ENCODE measurements at regions not wholly inside any gene's neighbourhood (a gene's known extent, or its start where the extent isn't known, plus 50 kb on each side); places are given as distances from the start of the nearest gene placed in this dataset.

DNA sequence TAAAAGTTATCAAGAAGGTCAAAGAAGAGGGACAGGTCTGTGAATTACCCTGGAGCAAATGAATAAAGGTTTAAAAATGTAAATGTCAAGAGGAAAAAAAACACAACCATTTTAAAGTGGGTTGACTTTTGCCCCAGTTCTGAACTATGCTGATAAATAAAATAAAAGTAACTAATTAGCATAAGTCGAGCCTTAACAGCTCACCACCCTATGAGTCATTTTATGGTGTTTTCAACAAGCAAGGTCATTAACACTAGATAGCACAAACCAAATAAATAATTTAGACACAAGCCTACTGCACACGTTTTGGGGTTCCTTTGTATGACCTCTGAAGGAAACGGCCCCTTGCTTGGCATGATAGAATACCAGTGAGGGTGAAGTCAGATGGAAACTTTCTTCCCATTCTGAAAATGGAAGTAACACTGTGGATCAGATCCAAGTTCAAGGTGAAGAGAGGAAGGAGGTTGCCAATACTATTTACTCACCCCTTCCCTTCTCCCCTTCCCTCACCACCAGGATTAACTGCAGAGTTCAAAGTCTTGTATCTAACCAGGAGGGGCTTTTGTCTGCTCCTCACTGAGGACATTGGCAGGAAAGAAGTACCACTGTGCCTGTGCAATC lies 380.0 kb upstream of the ACVR2A start:
- Mint-ChIP-seq H3K4me3 (no peak overlapping the region), H3K4me1 (ENCODE audit: low read depth) (no peaks in the 10 kb centered on the region), H3K27ac (no peak overlapping the region), H3K36me3 (no peaks in the 10 kb centered on the region), H3K9me3 (ENCODE audit: low read depth) (no peaks in the 10 kb centered on the region), H3K27me3 (no peaks in the 10 kb centered on the region)

DNA sequence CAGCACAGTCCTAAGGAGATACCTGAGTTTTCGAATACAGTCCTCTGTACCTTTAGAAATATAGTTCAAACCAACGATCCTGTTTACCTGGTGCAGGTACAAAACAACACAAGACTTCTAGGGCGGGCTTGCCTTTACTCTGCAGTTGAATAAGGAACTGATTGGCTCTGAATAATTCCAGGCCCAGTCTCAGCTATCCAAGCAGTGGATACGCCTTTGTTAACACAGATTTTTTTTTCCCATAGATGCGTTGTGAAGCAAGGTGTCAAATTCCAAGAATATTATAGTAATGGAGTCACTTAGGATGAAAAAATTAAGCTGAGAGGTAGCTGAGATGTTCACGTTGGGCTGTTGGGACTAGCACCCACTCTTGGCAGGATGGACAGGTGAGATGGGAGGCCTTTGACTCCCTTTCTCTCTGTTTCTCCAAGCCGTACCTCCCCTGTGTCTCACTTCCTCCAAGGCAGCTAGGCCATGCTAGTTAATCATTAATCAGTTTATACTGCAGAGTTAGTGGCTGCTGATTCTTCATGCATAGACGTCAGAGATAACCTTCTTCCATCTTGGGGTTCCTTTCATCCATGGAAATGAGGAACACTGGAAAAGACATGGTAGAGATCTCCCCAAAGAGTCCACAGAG lies 380.8 kb upstream of the ACVR2A start:
- no peaks in the 10 kb centered on the region for H3K9me3 Mint-ChIP-seq (ENCODE audit: low read depth)
- no peaks in the 10 kb centered on the region for H3K27me3 Mint-ChIP-seq
- H3K36me3 Mint-ChIP-seq: no peaks in the 10 kb centered on the region
- no peaks in the 10 kb centered on the region for H3K4me1 Mint-ChIP-seq (ENCODE audit: low read depth)
- no peak overlapping the region for H3K27ac Mint-ChIP-seq
- H3K4me3 Mint-ChIP-seq: no peak overlapping the region

- Mint-ChIP-seq H3K27ac (no peak overlapping the region), H3K36me3 (no peaks in the 10 kb centered on the region), H3K9me3 (ENCODE audit: low read depth) (no peaks in the 10 kb centered on the region), H3K4me3 (no peak overlapping the region), H3K27me3 (no peaks in the 10 kb centered on the region), H3K4me1 (ENCODE audit: low read depth) (no peaks in the 10 kb centered on the region)
Observed at GRCh38 chr2:147460155-147460554, 384.7 kb upstream of the ACVR2A start.

DNA sequence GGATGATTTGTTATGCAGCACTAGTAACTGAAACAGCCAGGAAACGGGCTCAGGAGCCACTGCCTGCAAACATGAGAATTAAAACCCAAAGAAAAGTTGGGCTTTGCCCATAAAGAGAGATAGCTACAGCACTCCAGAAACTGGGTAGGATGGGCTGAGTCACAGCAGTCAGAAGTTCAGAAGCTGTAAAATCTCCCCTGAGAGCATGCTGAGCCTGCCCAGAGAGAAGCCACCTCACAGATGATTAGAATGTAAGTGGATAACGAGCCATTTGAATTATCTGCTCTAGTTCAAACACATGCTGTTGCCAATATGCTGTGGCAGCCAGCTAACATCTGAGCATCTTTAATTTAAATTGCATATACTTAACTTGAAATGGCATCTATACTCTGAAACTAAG lies 388.1 kb upstream of the ACVR2A start:
- no peaks in the 10 kb centered on the region for H3K4me1 Mint-ChIP-seq (ENCODE audit: low read depth)
- no peaks in the 10 kb centered on the region for H3K36me3 Mint-ChIP-seq
- no peaks in the 10 kb centered on the region for H3K27me3 Mint-ChIP-seq
- no peak overlapping the region for H3K4me3 Mint-ChIP-seq
- no peaks in the 10 kb centered on the region for H3K9me3 Mint-ChIP-seq (ENCODE audit: low read depth)
- H3K27ac Mint-ChIP-seq: no peak overlapping the region

- Mint-ChIP-seq H3K4me3 (no peak overlapping the region), H3K27me3 (no peaks in the 10 kb centered on the region), H3K9me3 (ENCODE audit: low read depth) (no peaks in the 10 kb centered on the region), H3K4me1 (ENCODE audit: low read depth) (peaks cover 3% of the 10 kb centered on the region), H3K36me3 (no peaks in the 10 kb centered on the region), H3K27ac (no peak overlapping the region)
Observed at GRCh38 chr2:147451902-147452515, 392.8 kb upstream of the ACVR2A start.

DNA sequence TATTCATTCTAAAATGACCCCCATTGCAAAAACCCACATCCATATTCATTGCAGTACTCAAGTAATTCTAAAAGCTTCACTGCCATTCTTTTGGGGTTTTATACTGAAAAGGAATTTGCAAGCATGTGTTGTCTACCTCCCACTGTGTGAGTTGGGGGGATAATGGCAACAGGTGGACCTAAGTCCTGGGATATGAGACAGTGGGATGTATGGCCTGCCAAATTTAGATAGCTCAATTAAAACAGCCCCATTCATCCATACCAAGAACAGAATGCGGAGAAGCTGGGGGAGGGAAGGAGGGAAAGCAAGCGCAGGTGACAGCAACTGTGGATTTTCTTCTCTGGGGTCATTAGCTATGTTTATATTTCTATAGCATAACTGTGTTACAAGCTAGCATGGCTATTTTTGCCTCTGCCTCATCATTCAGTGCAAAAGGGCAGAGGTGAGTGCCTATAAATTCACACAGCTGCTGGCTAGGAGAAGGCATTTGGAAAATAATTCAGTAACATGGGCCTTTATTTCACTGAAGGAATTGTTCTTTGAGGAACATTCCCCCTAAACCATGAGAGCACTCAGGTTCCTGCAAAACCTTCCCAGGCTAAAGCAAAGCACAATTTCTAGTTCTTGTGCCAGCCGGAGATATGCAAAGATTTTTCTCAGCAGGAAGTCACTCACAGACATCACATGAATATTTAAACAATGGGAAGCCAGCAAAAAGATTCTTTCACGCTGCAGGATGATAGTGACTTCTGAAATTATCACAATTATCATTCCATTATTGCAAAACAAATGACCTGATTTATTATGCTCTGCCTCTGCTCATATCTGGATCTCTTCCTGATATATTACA lies 393.9 kb upstream of the ACVR2A start:
- Mint-ChIP-seq H3K4me1 (ENCODE audit: low read depth) (peaks cover 3% of the 10 kb centered on the region), H3K27me3 (no peaks in the 10 kb centered on the region)

GRCh38 chr2:147449323-147449991 lies 395.4 kb upstream of the ACVR2A start:
- Mint-ChIP-seq H3K9me3 (ENCODE audit: low read depth) (no peaks in the 10 kb centered on the region), H3K27me3 (no peaks in the 10 kb centered on the region), H3K36me3 (peaks cover 4% of the 10 kb centered on the region), H3K27ac (no peak overlapping the region), H3K4me3 (no peak overlapping the region), H3K4me1 (ENCODE audit: low read depth) (peaks cover 3% of the 10 kb centered on the region)

More for the DNA sequence above, 393.9 kb upstream of the ACVR2A start:
- Mint-ChIP-seq H3K9me3 (ENCODE audit: low read depth) (no peaks in the 10 kb centered on the region), H3K36me3 (peaks cover 2% of the 10 kb centered on the region), H3K4me3 (no peak overlapping the region), H3K27ac (no peak overlapping the region)

- H3K9me3 Mint-ChIP-seq (ENCODE audit: low read depth): no peaks in the 10 kb centered on the region
Observed at GRCh38 chr2:147442816-147443215, 402.0 kb upstream of the ACVR2A start.

GRCh38 chr2:147441182-147441581 lies 403.6 kb upstream of the ACVR2A start:
- Mint-ChIP-seq H3K27ac (no peak overlapping the region), H3K4me1 (ENCODE audit: low read depth) (no peaks in the 10 kb centered on the region), H3K9me3 (ENCODE audit: low read depth) (no peaks in the 10 kb centered on the region), H3K36me3 (peaks cover 2% of the 10 kb centered on the region), H3K27me3 (no peaks in the 10 kb centered on the region), H3K4me3 (no peak overlapping the region)

More at GRCh38 chr2:147442816-147443215, 402.0 kb upstream of the ACVR2A start:
- Mint-ChIP-seq H3K4me3 (no peak overlapping the region), H3K36me3 (peaks cover 4% of the 10 kb centered on the region), H3K4me1 (ENCODE audit: low read depth) (no peaks in the 10 kb centered on the region), H3K27ac (no peak overlapping the region), H3K27me3 (no peaks in the 10 kb centered on the region)

GRCh38 chr2:147440734-147441133 lies 404.1 kb upstream of the ACVR2A start:
- Mint-ChIP-seq H3K9me3 (ENCODE audit: low read depth) (no peaks in the 10 kb centered on the region), H3K36me3 (peaks cover 2% of the 10 kb centered on the region), H3K4me1 (ENCODE audit: low read depth) (no peaks in the 10 kb centered on the region), H3K27me3 (no peaks in the 10 kb centered on the region), H3K4me3 (no peak overlapping the region), H3K27ac (no peak overlapping the region)

DNA sequence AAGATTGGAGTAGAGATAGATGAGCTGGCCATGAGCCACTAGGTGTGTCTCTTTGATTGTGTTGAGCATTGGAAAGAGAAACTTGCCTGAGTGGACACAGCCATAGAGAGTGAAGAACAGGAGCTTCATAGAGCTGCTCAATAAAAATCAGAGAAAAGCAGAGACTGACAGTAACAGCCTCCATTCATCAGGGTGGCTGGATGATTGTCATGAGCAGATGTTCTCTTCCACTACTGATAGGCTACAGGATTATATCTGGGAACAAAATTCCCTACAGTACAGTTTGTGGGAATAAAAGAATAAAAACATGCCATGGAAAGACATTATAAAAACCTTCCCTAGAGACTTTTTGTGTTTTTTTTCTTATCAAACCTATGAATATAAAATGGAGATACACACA lies 404.8 kb upstream of the ACVR2A start:
- Mint-ChIP-seq H3K36me3 (no peaks in the 10 kb centered on the region), H3K9me3 (ENCODE audit: low read depth) (no peaks in the 10 kb centered on the region)

DNA sequence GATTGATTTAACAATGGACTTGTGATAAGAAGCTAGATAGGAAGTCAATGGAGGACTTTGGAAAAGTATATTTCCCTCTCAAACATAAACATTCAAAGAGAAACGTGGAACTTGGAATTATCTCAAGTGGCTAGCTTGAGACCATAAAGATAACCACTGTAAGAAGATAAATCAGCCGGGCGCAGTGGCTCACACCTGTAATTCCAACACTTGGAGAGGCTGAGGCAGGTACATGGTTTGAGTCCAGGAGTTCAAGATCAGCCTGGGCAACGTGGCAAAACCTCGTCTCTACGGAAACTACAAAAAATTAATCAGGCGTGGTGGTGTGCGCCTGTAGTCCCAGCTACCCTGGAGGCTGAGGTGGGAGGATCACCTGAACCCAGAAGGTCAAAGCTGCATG lies 405.9 kb upstream of the ACVR2A start:
- H3K4me1 Mint-ChIP-seq (ENCODE audit: low read depth): no peaks in the 10 kb centered on the region
- no peaks in the 10 kb centered on the region for H3K36me3 Mint-ChIP-seq
- no peak overlapping the region for H3K4me3 Mint-ChIP-seq
- no peak overlapping the region for H3K27ac Mint-ChIP-seq
- H3K27me3 Mint-ChIP-seq: no peaks in the 10 kb centered on the region
- H3K9me3 Mint-ChIP-seq (ENCODE audit: low read depth): no peaks in the 10 kb centered on the region

More for the DNA sequence above, 404.8 kb upstream of the ACVR2A start:
- H3K4me1 Mint-ChIP-seq (ENCODE audit: low read depth): no peaks in the 10 kb centered on the region
- no peak overlapping the region for H3K27ac Mint-ChIP-seq
- H3K4me3 Mint-ChIP-seq: no peak overlapping the region
- no peaks in the 10 kb centered on the region for H3K27me3 Mint-ChIP-seq

DNA sequence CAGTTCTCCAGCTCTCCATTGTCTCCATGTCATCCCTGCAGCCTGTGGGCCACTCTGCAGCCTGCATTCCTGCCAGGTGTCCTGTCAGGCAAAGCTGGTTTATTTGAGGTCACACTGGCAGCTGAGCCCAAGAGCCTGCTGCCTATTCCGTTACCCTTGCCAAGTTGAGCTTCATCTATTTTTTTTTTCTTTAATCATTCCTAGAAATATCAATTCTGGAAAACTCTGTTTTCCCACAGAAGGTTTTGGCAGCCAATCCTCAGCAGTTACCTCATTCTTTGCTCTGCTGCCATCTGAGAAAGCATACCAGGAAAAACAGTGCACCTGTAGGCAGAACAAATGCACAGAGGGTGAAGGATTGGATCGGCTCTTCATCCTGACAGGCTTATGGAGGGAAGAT lies 411.0 kb upstream of the ACVR2A start:
- H3K4me1 Mint-ChIP-seq (ENCODE audit: low read depth): no peaks in the 10 kb centered on the region
- no peaks in the 10 kb centered on the region for H3K36me3 Mint-ChIP-seq
- no peaks in the 10 kb centered on the region for H3K27me3 Mint-ChIP-seq
- H3K27ac Mint-ChIP-seq: no peak overlapping the region
- H3K9me3 Mint-ChIP-seq (ENCODE audit: low read depth): no peaks in the 10 kb centered on the region
- no peak overlapping the region for H3K4me3 Mint-ChIP-seq

- Mint-ChIP-seq H3K4me1 (ENCODE audit: low read depth) (no peaks in the 10 kb centered on the region), H3K9me3 (ENCODE audit: low read depth) (no peaks in the 10 kb centered on the region), H3K27me3 (no peaks in the 10 kb centered on the region)
Observed at GRCh38 chr2:147430408-147430807, 414.4 kb upstream of the ACVR2A start.

More at GRCh38 chr2:147430408-147430807, 414.4 kb upstream of the ACVR2A start:
- Mint-ChIP-seq H3K36me3 (no peaks in the 10 kb centered on the region), H3K4me3 (no peak overlapping the region), H3K27ac (no peak overlapping the region)

All from activated naive CD8-positive, alpha-beta T cell (primary cell).